Bronchial epithelial cell (primary cell): ENCODE measurements at regions not wholly inside any gene's neighbourhood (a gene's known extent, or its start where the extent isn't known, plus 50 kb on each side); places are given as distances from the start of the nearest gene placed in this dataset.

ENCODE experiments used
- DNase-seq: peaks from one replicate; pipeline ENCODE4 v3.0.0-alpha.2; 2010; ENCODE audit warnings: low read depth
- FAIRE-seq: peaks from 2 replicates; lab custom pipeline; 2011; peaks lifted over from hg19 to GRCh38; lab: Jason Lieb, UNC
- H3K27me3 ChIP-seq: 2 replicates; pipeline ENCODE4 v1.5.1; 2011; ENCODE audit warnings: low read length; ENCODE audit not compliant: control insufficient read depth, insufficient read depth
- H3K36me3 ChIP-seq: 2 replicates; pipeline ENCODE4 v1.5.1; 2011; ENCODE audit warnings: low read length; ENCODE audit not compliant: control insufficient read depth, insufficient read depth
- H3K4me3 ChIP-seq: 2 replicates; pipeline ENCODE4 v1.5.1; 2011; ENCODE audit warnings: mild to moderate bottlenecking, low read depth, low read length, control low read depth
- TF ChIP-seq, protein P1 (sequence below): IDR thresholded peaks from 2 replicates; pipeline ENCODE4 v1.5.1; 2011; ENCODE audit warnings: mild to moderate bottlenecking, moderate library complexity, low read length, control low read depth, inconsistent platforms; ENCODE audit not compliant: insufficient read depth, severe bottlenecking

DNA sequence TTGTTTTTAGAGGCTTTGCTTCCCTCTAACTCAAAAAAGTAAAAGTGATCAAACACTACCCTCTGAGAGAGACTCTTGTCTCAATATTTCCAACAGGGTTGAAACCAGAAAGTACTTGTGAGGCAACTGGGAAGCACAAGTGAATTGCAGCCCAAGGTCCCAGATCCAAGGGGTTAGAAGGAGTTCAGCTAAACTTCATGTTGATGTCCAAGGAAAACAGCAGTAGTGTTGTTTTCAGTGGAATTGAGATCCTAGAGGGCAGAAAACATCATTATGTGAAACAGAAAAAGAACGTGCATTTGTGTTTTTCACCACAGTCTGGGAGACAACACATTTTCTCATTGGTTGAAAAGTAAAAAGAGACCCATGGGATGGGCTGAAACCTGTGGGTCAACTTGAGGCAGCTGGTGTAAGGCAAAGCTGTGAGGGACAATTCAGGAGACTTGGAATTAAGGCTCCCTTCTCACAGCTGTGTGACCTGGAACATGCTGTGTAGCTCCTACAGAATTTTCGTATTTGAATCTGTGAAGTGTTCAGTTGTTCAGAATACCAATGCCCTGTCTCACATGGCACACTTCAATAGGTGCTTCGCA is 508.3 kb downstream of the BMP2 start:
- Histone ChIP-seq H3K27me3 (no peaks in the 10 kb centered on the region), H3K4me3 (no peak overlapping the region), H3K36me3 (no peaks in the 10 kb centered on the region)
- TF ChIP-seq, protein P1, sequence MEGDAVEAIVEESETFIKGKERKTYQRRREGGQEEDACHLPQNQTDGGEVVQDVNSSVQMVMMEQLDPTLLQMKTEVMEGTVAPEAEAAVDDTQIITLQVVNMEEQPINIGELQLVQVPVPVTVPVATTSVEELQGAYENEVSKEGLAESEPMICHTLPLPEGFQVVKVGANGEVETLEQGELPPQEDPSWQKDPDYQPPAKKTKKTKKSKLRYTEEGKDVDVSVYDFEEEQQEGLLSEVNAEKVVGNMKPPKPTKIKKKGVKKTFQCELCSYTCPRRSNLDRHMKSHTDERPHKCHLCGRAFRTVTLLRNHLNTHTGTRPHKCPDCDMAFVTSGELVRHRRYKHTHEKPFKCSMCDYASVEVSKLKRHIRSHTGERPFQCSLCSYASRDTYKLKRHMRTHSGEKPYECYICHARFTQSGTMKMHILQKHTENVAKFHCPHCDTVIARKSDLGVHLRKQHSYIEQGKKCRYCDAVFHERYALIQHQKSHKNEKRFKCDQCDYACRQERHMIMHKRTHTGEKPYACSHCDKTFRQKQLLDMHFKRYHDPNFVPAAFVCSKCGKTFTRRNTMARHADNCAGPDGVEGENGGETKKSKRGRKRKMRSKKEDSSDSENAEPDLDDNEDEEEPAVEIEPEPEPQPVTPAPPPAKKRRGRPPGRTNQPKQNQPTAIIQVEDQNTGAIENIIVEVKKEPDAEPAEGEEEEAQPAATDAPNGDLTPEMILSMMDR = no peak
- DNase-seq (no peak), FAIRE-seq (no peak)

- TF ChIP-seq, protein P1 = peak; percentile 80
- peak; percentile 86 for DNase-seq
- Histone ChIP-seq H3K36me3 (no peaks in the 10 kb centered on the region), H3K4me3 (no peak overlapping the region), H3K27me3 (no peaks in the 10 kb centered on the region)
- FAIRE-seq = no peak
Observed at GRCh38 chr20:7285918-7286556, 518.6 kb downstream of the BMP2 start.

DNA sequence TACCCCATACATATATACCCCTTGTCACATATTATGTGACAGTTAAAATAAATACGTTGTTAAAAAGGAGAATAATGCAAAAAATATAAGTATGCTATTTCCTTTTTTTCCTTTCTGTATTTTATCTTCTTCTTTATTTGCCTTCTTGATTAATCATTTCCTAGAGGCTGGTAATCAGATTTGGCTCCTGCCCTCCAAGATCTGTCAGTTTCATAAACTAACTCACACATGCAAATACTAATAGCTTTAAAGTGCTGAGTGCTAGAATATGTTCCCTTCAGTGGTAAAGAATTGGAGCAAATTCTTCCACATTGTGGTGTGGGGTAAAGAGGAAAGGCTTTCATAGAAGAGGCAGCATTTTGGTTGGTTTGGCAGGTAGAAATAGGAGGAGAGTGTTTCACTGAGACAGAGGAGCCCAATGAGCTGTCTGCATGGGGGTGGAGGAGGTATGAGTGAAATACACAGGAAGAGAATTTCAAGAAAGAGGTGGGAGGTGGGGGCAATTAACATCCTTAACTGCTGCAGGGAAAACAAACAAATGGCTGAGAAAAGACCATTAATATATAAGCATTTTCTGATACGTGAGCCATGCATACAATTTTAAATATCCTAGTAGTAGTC is 523.9 kb downstream of the BMP2 start:
- Histone ChIP-seq H3K36me3 (no peaks in the 10 kb centered on the region), H3K27me3 (no peaks in the 10 kb centered on the region), H3K4me3 (no peak overlapping the region)
- FAIRE-seq (no peak), DNase-seq (no peak)
- TF ChIP-seq, protein P1 = no peak

DNA sequence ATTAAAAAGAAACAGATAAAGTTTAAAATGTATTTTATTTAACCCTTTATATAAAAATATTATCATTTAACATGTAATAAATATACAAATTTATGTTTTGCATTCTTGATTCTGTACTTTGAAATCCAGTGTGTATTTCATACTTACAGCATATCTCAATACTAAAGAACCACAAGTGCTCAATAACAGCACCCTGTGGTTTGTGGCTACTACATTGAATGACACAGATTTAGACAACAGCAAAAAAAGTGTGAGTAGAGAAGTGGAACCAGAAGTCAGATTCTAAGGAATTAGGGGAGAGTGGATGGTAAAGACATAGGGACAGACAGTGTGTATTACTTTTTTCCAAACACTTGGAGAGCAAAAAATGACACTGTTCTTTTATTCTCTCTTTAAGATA is 524.5 kb downstream of the BMP2 start:
- FAIRE-seq (no peak), DNase-seq (no peak)
- H3K4me3 ChIP-seq = no peak overlapping the region
- TF ChIP-seq, protein P1 = no peak
- H3K36me3 ChIP-seq = no peaks in the 10 kb centered on the region
- H3K27me3 ChIP-seq = no peaks in the 10 kb centered on the region

- DNase-seq (peak; percentile 76), FAIRE-seq (peak; percentile 32)
- H3K27me3 ChIP-seq = no peaks in the 10 kb centered on the region
- H3K4me3 ChIP-seq = no peak overlapping the region
- TF ChIP-seq, protein P1 = no peak
- no peaks in the 10 kb centered on the region for H3K36me3 ChIP-seq
Observed at GRCh38 chr20:7294816-7295360, 527.4 kb downstream of the BMP2 start.
